GM18951 (cell line): ENCODE measurements at regions not wholly inside any gene's neighbourhood (a gene's known extent, or its start where the extent isn't known, plus 50 kb on each side); places are given as distances from the start of the nearest gene placed in this dataset.
"Not testable (repeated sequence)": the region's sequence is repeated elsewhere in the genome, so short reads cannot be mapped to it uniquely, and the experiment has no call there.

ENCODE experiments used
- POLR2A ChIP-seq: IDR thresholded peaks from 4 replicates; pipeline ENCODE4 v1.6.1; 2011; ENCODE audit warnings: mild to moderate bottlenecking; ENCODE audit not compliant: insufficient read length, insufficient read depth; ENCODE audit errors: extremely low read depth
- in situ Hi-C: fragments of 300-500 bp; cut with MboI; formaldehyde crosslinking; loops from one replicate; pipeline ENCODE4 v1.12.0; 2022; ENCODE audit warnings: low sequenced_read_pairs, mixed read lengths, inconsistent platforms; ENCODE audit not compliant: unreplicated experiment

DNA sequence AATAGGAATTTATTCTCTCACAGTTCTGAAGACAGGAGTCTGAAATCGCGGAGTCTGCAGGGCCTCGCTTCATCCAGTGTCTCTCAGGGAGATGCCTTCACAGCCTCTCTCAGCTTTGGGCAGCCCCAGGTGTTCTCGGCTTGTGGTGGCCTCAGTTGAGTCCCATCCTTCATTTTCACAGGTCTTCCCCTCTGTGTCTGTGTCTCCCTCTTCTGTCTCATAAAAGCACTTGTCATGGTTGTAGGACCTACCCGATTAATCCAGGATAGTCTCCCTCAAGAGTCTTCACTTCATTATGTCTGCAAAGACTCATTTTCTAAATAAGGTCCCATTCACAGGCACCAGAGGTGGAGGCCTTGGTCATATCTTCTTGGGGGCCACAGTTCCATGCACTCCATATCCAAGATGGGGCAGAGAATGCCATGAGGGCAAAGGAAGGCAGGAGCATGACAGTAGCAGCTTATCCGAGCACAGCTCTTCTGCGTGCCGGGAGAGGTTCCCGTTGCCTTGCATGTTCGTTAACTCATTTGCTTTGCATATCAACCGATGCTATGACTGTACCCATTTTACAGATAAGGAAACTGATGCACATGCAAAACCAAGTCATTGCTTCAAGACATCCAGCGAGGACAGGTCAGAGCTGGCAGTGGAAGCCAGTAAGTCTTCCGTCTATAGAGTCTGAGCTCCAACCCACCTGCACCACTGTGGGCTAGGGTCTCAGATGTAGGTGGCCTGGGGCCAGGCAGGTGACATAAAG is 363.8 kb upstream of the SULF2 start:
- in situ Hi-C loops: no loop called here
- no peak for TF ChIP-seq POLR2A

DNA sequence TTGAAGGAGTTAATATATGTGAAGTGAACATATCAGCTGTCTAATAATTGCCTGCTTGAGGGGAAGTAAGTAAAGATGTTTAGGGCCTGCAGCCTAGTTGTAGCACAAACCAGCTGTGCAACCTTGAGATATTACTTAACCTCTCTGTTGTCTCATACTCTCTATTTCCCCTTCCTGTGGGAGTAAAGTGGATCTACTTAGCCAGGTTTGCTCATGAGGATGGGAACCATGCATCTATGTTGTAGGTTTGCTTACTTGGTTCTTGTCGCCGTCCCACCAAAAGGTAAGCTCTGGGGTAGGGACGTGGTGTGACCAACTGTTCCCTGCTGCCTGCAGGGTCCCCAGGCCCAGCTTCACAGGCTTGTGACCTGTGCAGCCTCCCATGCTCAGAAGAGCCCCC is 362.7 kb upstream of the SULF2 start:
- in situ Hi-C loops: no loop called here
- no peak for TF ChIP-seq POLR2A

DNA sequence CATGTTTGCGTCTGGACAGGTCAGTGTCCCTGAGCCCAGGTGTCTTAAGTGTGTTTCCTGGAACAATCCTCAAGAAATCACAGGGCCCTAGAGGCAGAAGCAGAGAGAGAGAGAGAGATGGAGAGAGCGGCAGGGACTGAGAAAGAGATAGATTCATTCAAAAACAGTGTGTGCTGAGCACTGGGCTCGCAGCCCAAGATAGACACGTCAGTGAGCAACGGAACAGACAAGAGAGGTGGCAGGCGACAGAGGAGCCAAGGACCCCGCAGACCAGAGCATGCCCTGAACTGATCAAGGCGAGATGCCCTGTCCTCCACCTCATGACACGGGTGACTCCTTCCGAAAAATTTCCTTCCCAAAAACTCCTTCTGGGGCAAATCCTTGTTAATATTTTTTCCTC is 362.0 kb upstream of the SULF2 start:
- in situ Hi-C loops: no loop called here
- TF ChIP-seq POLR2A: no peak

DNA sequence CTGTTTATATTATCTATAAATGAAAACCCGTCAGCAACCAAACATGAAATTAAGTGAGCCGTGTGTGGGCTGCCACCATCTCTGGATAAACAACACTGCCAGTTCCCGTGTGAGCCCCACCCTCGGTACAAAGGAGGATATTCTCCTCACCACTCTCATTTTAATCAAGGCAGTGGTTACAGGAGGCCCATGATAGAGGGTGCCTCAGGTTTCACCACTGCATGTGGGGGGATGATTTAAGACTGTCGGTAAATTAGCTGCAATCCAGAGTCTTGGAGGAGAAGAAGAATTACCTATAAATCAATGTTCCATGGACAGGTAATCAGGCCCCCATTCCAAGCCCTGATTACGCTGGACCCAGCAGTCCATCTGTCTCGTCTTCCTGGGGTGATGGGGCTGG is 361.6 kb upstream of the SULF2 start:
- in situ Hi-C loops: no loop called here
- TF ChIP-seq POLR2A: no peak

DNA sequence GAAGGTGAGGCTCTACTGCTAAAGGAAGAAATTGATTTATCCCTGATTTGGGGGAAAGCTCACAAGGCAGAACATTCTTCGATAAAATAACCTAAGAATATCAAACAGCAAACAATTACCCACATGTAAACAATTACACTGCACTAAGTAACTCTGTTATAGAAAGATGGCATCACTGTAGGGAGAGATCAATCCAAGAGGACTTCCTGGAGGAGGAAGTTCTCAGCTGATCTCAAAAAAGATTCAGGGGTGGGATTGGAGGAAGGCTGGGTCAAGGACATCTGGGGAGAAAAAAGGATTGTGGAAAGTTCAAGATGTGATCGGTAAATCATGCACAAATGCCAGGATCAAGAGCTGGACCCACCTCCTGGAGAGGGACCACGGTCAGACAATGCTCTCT is 361.0 kb upstream of the SULF2 start:
- no peak for TF ChIP-seq POLR2A
- in situ Hi-C loops: no loop called here

DNA sequence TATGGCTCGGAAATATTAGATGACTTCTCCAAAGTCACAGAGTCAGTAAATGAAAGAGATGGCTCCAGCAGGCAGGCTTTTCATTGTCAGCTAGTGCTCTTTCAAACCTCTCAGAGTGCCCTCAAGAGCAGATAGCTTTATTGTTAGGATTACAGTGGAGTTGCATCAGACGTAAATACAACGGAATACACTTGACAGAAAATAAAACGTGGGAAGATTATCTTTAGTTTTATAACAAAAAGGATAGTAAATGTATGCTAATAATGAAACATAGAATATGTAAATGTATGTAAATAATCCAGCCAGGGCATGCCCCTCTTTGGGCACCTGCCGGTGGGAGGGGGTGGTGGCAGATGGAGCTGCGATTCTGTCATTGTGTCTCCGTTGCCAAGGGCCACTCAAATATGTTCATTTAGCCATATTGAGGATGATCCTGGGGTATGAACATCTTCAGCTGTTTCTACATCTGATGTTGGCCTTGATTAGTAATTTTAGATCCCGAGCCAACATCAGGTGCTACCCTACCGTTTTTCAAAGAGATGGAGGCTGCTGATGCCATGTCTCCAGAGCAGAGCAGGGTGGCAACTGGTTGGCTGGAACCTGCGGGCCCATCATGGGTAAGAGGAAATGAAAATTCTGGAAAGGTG is 358.3 kb upstream of the SULF2 start:
- no peak for TF ChIP-seq POLR2A
- in situ Hi-C loops: no loop called here

DNA sequence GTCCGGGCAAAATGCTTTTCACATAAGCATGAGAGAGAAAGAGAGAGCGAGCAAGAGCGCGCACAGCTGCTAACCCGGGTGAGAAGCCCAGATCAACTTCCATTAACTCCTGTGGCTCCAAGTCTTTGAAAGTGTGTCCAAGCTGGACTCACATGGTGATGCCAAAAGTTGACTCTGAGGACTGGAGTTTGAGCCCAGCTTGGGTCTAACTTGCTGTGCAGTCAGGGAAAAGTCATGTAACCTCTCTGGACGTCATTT is 357.2 kb upstream of the SULF2 start:
- in situ Hi-C loops: no loop called here
- no peak for TF ChIP-seq POLR2A

DNA sequence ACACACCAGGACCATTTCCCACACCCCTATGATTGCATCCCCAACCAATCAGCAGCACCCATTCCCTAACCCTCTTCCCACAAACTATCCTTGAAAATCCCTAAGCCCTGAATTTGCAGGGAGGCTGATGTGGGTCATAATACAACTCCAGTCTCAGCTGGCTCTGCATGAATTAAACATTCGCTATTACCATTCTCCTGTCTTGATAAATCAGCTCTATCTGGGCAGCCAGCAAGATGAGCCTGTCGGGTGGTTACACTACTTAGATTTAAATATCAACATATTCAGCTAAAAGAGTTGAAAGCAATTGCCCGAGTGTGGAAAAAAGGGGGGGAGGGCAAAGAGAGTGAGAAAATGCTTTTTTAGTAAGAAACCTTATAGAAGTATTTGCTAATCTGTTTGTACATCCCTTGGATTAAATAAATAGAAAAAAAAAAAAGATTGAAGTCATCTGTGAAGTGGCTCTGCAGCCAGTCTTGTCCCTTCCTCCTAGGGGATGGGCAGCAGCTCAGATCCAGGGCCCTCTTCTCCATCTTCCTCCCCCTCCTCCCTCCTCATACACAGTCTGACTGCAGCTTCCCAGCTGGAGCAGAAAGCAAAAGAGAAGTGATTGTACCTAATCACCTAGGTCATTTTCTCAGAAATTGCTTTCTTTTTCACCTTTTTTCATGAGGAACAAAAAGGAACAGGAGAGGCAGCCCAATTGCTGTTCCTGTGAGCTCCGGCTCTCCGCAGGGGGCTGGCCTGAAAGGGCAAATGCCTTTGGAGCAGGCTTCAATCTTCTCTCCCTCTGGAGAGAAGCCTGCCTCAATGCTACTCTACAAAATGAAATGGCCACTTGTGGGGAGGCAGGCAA is 356.6 kb upstream of the SULF2 start:
- TF ChIP-seq POLR2A: no peak
- in situ Hi-C loops: no loop called here

DNA sequence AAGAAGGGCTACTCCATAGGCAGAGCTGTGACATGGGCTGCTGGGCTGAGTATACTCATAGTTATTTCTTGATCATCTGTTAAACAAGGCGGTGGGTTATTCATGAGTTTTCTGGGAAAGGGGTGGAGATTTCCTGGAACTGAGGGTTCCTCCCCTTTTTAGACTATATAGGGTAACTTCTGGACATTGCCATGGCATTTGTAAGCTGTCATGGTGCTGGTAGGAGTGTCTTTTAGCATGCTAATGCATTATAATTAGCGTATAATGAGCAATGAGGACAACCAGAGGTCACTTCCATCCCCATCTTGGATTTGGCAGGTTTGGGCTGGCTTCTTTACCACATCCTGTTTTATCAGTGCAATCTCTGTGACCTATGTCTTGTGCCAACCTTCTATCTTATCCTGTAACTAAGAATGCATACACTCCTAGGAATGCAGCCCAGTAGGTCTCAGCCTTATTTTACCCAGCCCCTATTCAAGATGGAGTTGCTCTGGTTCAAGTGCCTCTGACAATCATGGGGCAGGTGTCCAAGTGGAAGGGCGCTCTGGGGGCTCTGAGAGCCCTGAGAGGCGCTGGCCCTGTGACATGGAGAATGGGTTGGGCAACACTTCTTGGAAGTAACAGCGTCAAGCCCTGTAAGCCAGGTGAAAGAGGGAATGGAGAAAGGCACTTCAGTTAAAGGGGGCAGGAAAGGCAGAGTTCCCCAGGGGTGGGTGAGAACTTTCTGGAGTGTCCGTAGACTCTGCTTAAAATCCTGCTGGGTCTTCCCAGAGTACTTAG is 354.2 kb upstream of the SULF2 start:
- no peak for TF ChIP-seq POLR2A
- in situ Hi-C loops: no loop called here

DNA sequence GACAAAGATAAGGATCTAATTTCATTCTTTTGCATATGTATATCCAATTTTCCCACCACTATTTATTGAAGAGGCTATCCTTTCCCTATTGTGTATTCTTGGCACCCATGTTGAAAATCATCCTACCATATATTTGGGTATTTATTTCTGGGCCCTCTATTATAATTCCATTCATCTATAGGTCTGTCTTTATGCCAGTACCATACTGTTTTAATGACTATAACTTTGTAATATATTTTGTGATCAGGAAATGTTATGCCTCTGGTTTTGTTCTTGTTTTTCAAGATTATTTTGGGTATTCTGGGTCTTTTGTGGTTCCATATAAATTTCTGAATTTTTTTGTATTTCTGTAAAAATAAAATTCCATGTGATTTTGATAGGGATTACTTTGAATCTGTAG is 347.6 kb upstream of the SULF2 start:
- in situ Hi-C loops: no loop called here
- TF ChIP-seq POLR2A: no peak

DNA sequence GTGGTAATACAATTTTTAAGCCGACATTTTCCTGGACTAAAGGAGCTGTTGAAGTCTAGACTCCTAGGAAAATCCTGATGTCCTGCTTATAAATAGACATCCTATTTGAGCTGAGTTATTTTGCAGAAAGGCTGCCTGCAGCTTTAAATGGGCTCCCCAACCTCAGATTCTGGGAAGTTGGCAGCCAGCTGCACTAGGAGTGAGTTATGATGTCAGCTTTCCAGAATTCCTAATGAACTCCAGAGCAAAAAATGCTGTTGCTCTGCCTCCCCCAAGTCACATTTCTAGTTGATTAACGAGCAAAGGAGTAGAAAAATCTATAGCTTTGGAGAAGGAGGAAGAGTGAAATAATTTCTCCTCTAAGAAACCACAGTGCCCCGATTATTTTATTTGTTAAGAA is 346.3 kb upstream of the SULF2 start:
- no peak for TF ChIP-seq POLR2A

DNA sequence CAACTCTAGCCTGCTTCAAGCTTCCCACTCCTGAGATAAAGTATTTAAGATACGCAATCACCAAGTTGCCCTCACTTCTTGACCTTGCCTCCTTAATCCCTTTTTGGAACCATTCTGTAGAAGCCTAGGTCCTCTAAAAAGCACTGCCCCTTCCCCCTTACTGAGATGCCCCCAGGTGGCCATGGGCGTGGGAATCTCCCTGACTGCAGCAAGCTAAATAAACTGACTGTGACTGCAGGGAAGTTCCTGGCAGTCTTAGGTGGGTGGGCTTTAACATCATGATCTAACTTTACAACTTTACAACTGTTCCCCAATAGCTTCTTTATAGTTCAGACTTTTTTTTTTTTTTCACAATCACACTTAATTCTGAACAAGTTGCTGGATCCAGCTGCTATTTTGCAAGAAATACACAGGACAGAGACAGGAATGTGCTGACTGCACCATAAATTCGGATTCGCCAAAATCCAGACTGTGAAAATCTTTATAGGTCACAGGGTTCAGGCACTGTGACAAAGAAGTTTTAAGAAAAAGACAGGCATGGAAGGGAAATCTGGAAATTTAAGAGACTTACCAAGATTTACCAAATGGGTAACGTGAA is 344.2 kb upstream of the SULF2 start:
- no peak for TF ChIP-seq POLR2A
- in situ Hi-C loops: no loop called here

More for the DNA sequence above, 346.3 kb upstream of the SULF2 start:
- in situ Hi-C loops: no loop called here

DNA sequence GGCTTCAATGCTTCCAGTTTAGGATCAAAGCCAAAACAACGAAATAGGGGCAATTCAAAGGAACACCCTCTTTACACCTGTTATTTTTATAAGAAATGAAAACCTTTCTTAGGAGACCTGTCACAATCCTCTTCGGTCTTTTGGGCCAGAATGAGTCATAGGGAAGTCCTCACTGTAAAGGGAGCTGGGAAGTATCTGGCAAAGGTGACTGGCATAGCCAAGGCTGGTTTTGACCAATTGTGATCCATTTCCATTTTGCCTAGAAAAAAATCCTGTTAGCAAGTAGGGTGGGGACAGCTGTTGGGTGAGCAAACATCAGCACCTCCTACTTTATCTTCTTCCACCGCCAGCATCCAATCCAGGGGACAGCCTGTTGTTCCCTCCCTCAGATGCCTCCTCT is 343.2 kb upstream of the SULF2 start:
- TF ChIP-seq POLR2A: no peak
- in situ Hi-C loops: no loop called here

DNA sequence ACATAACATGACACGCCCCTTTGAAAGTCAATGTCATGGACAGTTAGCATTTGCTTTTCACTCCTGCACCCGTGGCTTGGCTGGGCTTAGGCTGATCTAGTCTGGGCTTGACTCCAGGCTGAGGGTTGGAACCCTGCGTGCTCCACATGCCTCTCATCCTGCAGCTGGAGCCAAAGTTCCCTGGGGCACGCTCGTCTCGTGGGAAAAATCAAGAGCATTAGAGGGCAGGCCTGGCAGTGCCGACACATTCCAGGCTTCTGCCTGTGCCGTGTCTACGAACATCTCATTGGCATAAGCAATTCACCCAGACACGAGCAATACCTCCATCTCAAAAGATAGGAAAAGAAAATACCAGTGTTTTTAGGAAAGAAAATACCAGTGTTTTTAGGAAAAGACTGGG is 342.7 kb upstream of the SULF2 start:
- in situ Hi-C loops: not testable (repeated sequence)

DNA sequence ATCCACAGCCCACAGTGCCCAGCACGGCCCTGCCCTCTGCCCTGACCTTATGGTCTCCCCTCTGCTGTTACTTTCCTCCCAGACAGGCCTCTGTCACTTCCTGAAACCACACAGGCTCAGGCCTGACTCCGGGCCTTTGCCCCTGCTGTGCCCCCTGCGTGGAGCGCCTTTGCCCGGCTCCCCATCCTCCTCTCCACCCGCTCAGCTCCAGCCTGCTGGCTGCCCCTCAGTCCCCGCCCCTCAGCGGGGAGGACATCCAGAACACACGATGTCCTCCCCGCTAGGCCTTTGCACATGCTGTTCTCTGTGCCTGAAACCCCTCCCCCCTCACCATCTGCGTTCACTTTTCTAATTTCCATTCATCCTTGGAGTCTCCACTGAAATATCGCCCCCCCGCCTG is 341.9 kb upstream of the SULF2 start:
- in situ Hi-C loops: not testable (repeated sequence)
